ENCODE measurements at regions not wholly inside any gene's neighbourhood (a gene's known extent, or its start where the extent isn't known, plus 50 kb on each side); places are given as distances from the start of the nearest gene placed in this dataset.

DNA sequence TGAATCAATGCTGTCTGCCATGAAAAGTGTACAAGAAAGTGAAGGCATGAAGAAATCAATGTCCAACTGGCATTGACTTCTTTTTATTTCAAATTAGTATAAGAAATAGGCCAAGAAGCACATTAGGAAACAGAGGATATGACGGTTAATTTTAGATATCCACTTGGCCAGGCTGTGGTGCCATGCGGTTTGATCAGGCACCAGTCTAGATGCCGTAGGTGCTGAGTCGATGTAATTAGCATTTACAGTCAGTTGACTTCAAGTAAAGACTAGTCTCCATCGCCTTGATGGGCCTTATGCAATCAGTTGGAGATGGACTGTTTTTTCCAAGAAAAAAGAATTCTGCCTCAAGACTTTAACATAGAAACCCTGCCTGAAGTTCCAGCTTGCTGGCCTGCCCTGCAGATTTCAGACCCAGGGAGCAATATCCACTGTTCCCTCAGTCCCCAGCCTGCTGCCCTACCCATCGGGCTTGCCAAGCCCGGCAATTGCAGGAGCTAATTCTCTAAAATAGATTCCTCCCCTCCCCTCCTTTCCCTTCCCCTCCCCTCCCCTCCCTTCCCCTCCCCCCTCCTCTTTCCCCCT is 120.5 kb upstream of the PEG3 start:
- 0% methylated on average over 7 of the region's 7 CpGs for WGBS (ENCODE audit: insufficient coverage, low coverage, missing lambda C conversion rate)
- TF ChIP-seq EHMT2 (IDR thresholded peaks at IDR 0.05) (no peak), ZNF695 (CRISPR knock-in tag; IDR thresholded peaks at IDR 0.05) (no peak), ZNF217 (CRISPR knock-in tag; IDR thresholded peaks at IDR 0.05) (no peak), HIVEP1 (CRISPR knock-in tag; IDR thresholded peaks at IDR 0.05) (no peak), NFIC (IDR thresholded peaks at IDR 0.05) (no peak), RNF2 (IDR thresholded peaks at IDR 0.05) (no peak), ZKSCAN8 (CRISPR knock-in tag; IDR thresholded peaks at IDR 0.05) (no peak), HNRNPK (IDR thresholded peaks at IDR 0.05; ENCODE audit: low read depth, low read length, poor library complexity, severe bottlenecking) (no peak), NEUROD1 (IDR thresholded peaks at IDR 0.05; ENCODE audit: borderline replicate concordance, low read depth, low read length, partially characterized antibody) (no peak), FOXM1 (IDR thresholded peaks at IDR 0.05; ENCODE audit: low read depth) (no peak), FOXM1 (CRISPR knock-in tag; IDR thresholded peaks at IDR 0.05; ENCODE audit: low read depth) (no peak), PPARD (CRISPR knock-in tag; IDR thresholded peaks at IDR 0.05) (no peak)
- TF ChIP-seq, protein P1, sequence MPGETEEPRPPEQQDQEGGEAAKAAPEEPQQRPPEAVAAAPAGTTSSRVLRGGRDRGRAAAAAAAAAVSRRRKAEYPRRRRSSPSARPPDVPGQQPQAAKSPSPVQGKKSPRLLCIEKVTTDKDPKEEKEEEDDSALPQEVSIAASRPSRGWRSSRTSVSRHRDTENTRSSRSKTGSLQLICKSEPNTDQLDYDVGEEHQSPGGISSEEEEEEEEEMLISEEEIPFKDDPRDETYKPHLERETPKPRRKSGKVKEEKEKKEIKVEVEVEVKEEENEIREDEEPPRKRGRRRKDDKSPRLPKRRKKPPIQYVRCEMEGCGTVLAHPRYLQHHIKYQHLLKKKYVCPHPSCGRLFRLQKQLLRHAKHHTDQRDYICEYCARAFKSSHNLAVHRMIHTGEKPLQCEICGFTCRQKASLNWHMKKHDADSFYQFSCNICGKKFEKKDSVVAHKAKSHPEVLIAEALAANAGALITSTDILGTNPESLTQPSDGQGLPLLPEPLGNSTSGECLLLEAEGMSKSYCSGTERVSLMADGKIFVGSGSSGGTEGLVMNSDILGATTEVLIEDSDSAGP (CRISPR knock-in tag; IDR thresholded peaks at IDR 0.05) = no peak
- TF ChIP-seq, protein P2, sequence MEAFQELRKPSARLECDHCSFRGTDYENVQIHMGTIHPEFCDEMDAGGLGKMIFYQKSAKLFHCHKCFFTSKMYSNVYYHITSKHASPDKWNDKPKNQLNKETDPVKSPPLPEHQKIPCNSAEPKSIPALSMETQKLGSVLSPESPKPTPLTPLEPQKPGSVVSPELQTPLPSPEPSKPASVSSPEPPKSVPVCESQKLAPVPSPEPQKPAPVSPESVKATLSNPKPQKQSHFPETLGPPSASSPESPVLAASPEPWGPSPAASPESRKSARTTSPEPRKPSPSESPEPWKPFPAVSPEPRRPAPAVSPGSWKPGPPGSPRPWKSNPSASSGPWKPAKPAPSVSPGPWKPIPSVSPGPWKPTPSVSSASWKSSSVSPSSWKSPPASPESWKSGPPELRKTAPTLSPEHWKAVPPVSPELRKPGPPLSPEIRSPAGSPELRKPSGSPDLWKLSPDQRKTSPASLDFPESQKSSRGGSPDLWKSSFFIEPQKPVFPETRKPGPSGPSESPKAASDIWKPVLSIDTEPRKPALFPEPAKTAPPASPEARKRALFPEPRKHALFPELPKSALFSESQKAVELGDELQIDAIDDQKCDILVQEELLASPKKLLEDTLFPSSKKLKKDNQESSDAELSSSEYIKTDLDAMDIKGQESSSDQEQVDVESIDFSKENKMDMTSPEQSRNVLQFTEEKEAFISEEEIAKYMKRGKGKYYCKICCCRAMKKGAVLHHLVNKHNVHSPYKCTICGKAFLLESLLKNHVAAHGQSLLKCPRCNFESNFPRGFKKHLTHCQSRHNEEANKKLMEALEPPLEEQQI (IDR thresholded peaks at IDR 0.05) = no peak
- no peaks in the 10 kb centered on the region for H3K4me1 ChIP-seq (replicated peaks in 1 of 2; ENCODE audit: control insufficient read depth in 2 of 2, insufficient read depth in 2 of 2, low read length in 2 of 2)
- ChIA-PET POLR2A (no interaction called here), CTCF (ENCODE audit: low intra/inter-chr PET ratio) (no interaction called here)
- no TSS peak for BruUV-seq (replicated peaks)
- H2AFZ ChIP-seq (ENCODE audit: low read depth, low read length) = no peak overlapping the region
- H3K9me3 ChIP-seq (replicated peaks; ENCODE audit: control insufficient read depth, insufficient read depth, low read depth, low read length) = no peaks in the 10 kb centered on the region
- no peak overlapping the region for H3K4me3 ChIP-seq
- intact Hi-C loops (cut with micrococcal nuclease) = no loop called here
- in situ Hi-C loops (cut with MboI) = no loop called here
- no peaks in the 10 kb centered on the region for H3K9me1 ChIP-seq (ENCODE audit: control insufficient read depth, insufficient read depth, low read length)
- no peak overlapping the region for H3K4me2 ChIP-seq (ENCODE audit: insufficient read depth, low read length)
- no peaks in the 10 kb centered on the region for H4K20me1 ChIP-seq (replicated peaks; ENCODE audit: control insufficient read depth, insufficient read depth, low read length)
- H3K27me3 ChIP-seq (ENCODE audit: control insufficient read depth in 2 of 2, insufficient read depth in 2 of 2, low read length in 2 of 2) = no peaks in the 10 kb centered on the region
- no peaks in the 10 kb centered on the region for H3K79me2 ChIP-seq (ENCODE audit: control insufficient read depth, insufficient read depth, low read length)
- no peak overlapping the region for H3K9ac ChIP-seq (ENCODE audit: insufficient read depth in 1 of 2, low read depth in 2 of 2, low read length in 2 of 2)
- DNase-seq (ENCODE audit: extremely low read depth in 1 of 4, low spot score in 3 of 4) (no peak), ATAC-seq (no peak), FAIRE-seq (no peak)
- no peaks in the 10 kb centered on the region for H3K36me3 ChIP-seq (ENCODE audit: control insufficient read depth, insufficient read depth, low read length)
- no peak overlapping the region for H3K27ac ChIP-seq (ENCODE audit: extremely low read depth, low read depth, low read length)

Measured in K562 (cell line).